HEK293 (cell line): ENCODE measurements at regions not wholly inside any gene's neighbourhood (a gene's known extent, or its start where the extent isn't known, plus 50 kb on each side); places are given as distances from the start of the nearest gene placed in this dataset.

Experiments
- CTCF ChIA-PET: fragments of 350-600 bp; formaldehyde crosslinking; extraction: SDS; loops from one replicate; lab custom pipeline; 2021; ENCODE audit warnings: antibody characterized with exemption; lab: Yijun Ruan, JAX
- POLR2A ChIA-PET: fragments of 300-600 bp; formaldehyde crosslinking; extraction: SDS; loops from one replicate; lab custom pipeline; 2020; ENCODE audit warnings: antibody characterized with exemption, inconsistent platforms; lab: Yijun Ruan, JAX
- H3K27ac ChIP-seq: fragments of 200-500 bp; sonication (Bioruptor generic); 2 replicates; pipeline ENCODE4 v1.5.1; 2014; ENCODE audit warnings: low read depth, low read length, control low read depth, inconsistent platforms; ENCODE audit errors: extremely low read depth
- H3K36me3 ChIP-seq, 2 experiments: fragments of 200-500 bp in 1 of 2; sonication (Bioruptor generic) in 1 of 2; 1 replicate in 1 of 2; 2 replicates in 1 of 2; pipeline ENCODE4 v1.5.1; 2014 to 2017; ENCODE audit warnings: inconsistent platforms in 2 of 2, low read length in 2 of 2; ENCODE audit not compliant: control insufficient read depth in 2 of 2, insufficient read depth in 1 of 2
- H3K4me1 ChIP-seq: fragments of 200-500 bp; sonication (Bioruptor generic); 2 replicates; pipeline ENCODE4 v1.5.1; 2014; ENCODE audit warnings: mild to moderate bottlenecking, low read length, inconsistent platforms; ENCODE audit not compliant: control insufficient read depth, insufficient read depth
- H3K4me3 ChIP-seq: 2 replicates; pipeline ENCODE4 v1.5.1; 2011; ENCODE audit warnings: low read depth, mild to moderate bottlenecking, control low read depth, low read length, moderate library complexity
- H3K9me3 ChIP-seq: fragments of 200-500 bp; sonication (Bioruptor generic); 2 replicates; pipeline ENCODE4 v1.5.1; 2014; ENCODE audit warnings: low read depth, low read length, inconsistent platforms; ENCODE audit not compliant: control insufficient read depth, insufficient read depth
- BCL11B ChIP-seq: fragments of 450-650 bp; formaldehyde crosslinking; IDR thresholded peaks from 2 replicates; pipeline ENCODE4 v1.5.1; 2016; ENCODE audit warnings: low read depth, missing biosample characterization, missing genetic modification characterization
- BCL6B ChIP-seq: fragments of 450-650 bp; formaldehyde crosslinking; IDR thresholded peaks from 2 replicates; pipeline ENCODE4 v1.5.1; 2017; ENCODE audit warnings: missing biosample characterization, missing genetic modification characterization
- EGR2 ChIP-seq: fragments of 450-650 bp; formaldehyde crosslinking; IDR thresholded peaks from 2 replicates; pipeline ENCODE4 v1.5.1; 2016; ENCODE audit warnings: low read depth, missing biosample characterization, missing genetic modification characterization
- GLI2 ChIP-seq: fragments of 450-650 bp; formaldehyde crosslinking; IDR thresholded peaks from 2 replicates; pipeline ENCODE4; 2017; ENCODE audit warnings: missing biosample characterization, missing genetic modification characterization, low read depth, borderline replicate concordance
- GLIS1 ChIP-seq: fragments of 450-650 bp; formaldehyde crosslinking; IDR thresholded peaks from 2 replicates; pipeline ENCODE4 v1.5.1; 2016; ENCODE audit warnings: missing biosample characterization, missing genetic modification characterization
- HOXA7 ChIP-seq: sonication (generic); formaldehyde crosslinking; IDR thresholded peaks from 2 replicates; pipeline ENCODE4 v1.8.1; 2022; ENCODE audit warnings: missing genetic modification reagents, borderline replicate concordance
- OVOL3 ChIP-seq: fragments of 450-650 bp; formaldehyde crosslinking; IDR thresholded peaks from 2 replicates; pipeline ENCODE4 v1.5.1; 2016; ENCODE audit warnings: missing biosample characterization, missing genetic modification characterization
- SCRT1 ChIP-seq: fragments of 450-650 bp; formaldehyde crosslinking; IDR thresholded peaks from 2 replicates; pipeline ENCODE4 v1.5.1; 2016; ENCODE audit warnings: missing biosample characterization, missing genetic modification characterization, borderline replicate concordance
- YY1 ChIP-seq: fragments of 450-650 bp; formaldehyde crosslinking; IDR thresholded peaks from 2 replicates; pipeline ENCODE4 v1.5.1; 2018; ENCODE audit warnings: missing biosample characterization, missing genetic modification characterization
- ZEB2 ChIP-seq: fragments of 450-650 bp; formaldehyde crosslinking; IDR thresholded peaks from 2 replicates; pipeline ENCODE4 v1.5.1; 2016; ENCODE audit warnings: missing biosample characterization, missing genetic modification characterization
- ZNF146 ChIP-seq: fragments of 450-650 bp; formaldehyde crosslinking; IDR thresholded peaks from 2 replicates; pipeline ENCODE4 v1.5.1; 2016; ENCODE audit warnings: missing biosample characterization, missing genetic modification characterization
- ZNF16 ChIP-seq: fragments of 450-650 bp; formaldehyde crosslinking; IDR thresholded peaks from 2 replicates; pipeline ENCODE4 v1.5.1; 2016; ENCODE audit warnings: low read depth, missing biosample characterization, missing genetic modification characterization
- ZNF184 ChIP-seq: fragments of 450-650 bp; IDR thresholded peaks from 2 replicates; pipeline ENCODE4 v1.5.1; 2018; ENCODE audit warnings: missing biosample characterization, mild to moderate bottlenecking, missing genetic modification characterization
- ZNF202 ChIP-seq: fragments of 450-650 bp; formaldehyde crosslinking; IDR thresholded peaks from 2 replicates; pipeline ENCODE4 v1.5.1; 2016; ENCODE audit warnings: missing biosample characterization, missing genetic modification characterization, borderline replicate concordance
- ZNF211 ChIP-seq: fragments of 450-650 bp; formaldehyde crosslinking; IDR thresholded peaks from 2 replicates; pipeline ENCODE4 v1.5.1; 2016; ENCODE audit warnings: low read depth, missing biosample characterization, missing genetic modification characterization
- ZNF341 ChIP-seq: fragments of 450-650 bp; formaldehyde crosslinking; IDR thresholded peaks from 2 replicates; pipeline ENCODE4; 2016; ENCODE audit warnings: low read depth, missing biosample characterization, missing genetic modification characterization
- ZNF501 ChIP-seq: fragments of 450-650 bp; formaldehyde crosslinking; IDR thresholded peaks from 2 replicates; pipeline ENCODE4 v1.5.1; 2016; ENCODE audit warnings: missing biosample characterization, missing genetic modification characterization
- ZNF514 ChIP-seq: fragments of 450-650 bp; formaldehyde crosslinking; IDR thresholded peaks from 2 replicates; pipeline ENCODE4 v1.5.1; 2016; ENCODE audit warnings: missing biosample characterization, missing genetic modification characterization
- ZNF549 ChIP-seq: fragments of 450-650 bp; IDR thresholded peaks from 2 replicates; pipeline ENCODE4 v1.5.1; 2018; ENCODE audit warnings: missing biosample characterization, missing genetic modification characterization, mild to moderate bottlenecking, inconsistent platforms, moderate library complexity
- ZNF639 ChIP-seq: fragments of 450-650 bp; formaldehyde crosslinking; IDR thresholded peaks from 2 replicates; pipeline ENCODE4 v1.5.1; 2016; ENCODE audit warnings: missing biosample characterization, missing genetic modification characterization
- ZNF677 ChIP-seq: fragments of 450-650 bp; IDR thresholded peaks from 2 replicates; pipeline ENCODE4 v1.5.0; 2018; ENCODE audit warnings: missing biosample characterization, mild to moderate bottlenecking, missing genetic modification characterization, moderate library complexity
- ZNF747 ChIP-seq: fragments of 450-650 bp; formaldehyde crosslinking; IDR thresholded peaks from 2 replicates; pipeline ENCODE4 v1.5.1; 2016; ENCODE audit warnings: missing biosample characterization, missing genetic modification characterization
- ZNF768 ChIP-seq: fragments of 450-650 bp; formaldehyde crosslinking; IDR thresholded peaks from 2 replicates; pipeline ENCODE4 v1.5.1; 2018; ENCODE audit warnings: missing biosample characterization, mild to moderate bottlenecking, missing genetic modification characterization
- ZSCAN30 ChIP-seq: fragments of 450-650 bp; IDR thresholded peaks from 2 replicates; pipeline ENCODE4 v1.5.1; 2018; ENCODE audit warnings: missing biosample characterization, mild to moderate bottlenecking, missing genetic modification characterization, moderate library complexity
- ZSCAN5A ChIP-seq: fragments of 450-650 bp; formaldehyde crosslinking; IDR thresholded peaks from 2 replicates; pipeline ENCODE4 v1.5.1; 2016; ENCODE audit warnings: missing biosample characterization, missing genetic modification characterization
- ZXDB ChIP-seq: fragments of 450-650 bp; formaldehyde crosslinking; IDR thresholded peaks from 2 replicates; pipeline ENCODE4 v1.5.1; 2016; ENCODE audit warnings: missing biosample characterization, missing genetic modification characterization

- H3K27ac ChIP-seq = no peak overlapping the region
- ChIA-PET POLR2A (no interaction called here), CTCF (no interaction called here)
- no peaks in the 10 kb centered on the region for H3K4me1 ChIP-seq
- no peaks in the 10 kb centered on the region for H3K36me3 ChIP-seq
- no peaks in the 10 kb centered on the region for H3K9me3 ChIP-seq
- no peak overlapping the region for H3K4me3 ChIP-seq
- no peak for TF ChIP-seq ZEB2 (tag by site-specific recombination)
- TF ChIP-seq ZSCAN30 (tag by site-specific recombination) = no peak
- no peak for TF ChIP-seq GLIS1 (tag by site-specific recombination)
- TF ChIP-seq ZNF202 (tag by site-specific recombination) = no peak
- TF ChIP-seq HOXA7 = no peak
- no peak for TF ChIP-seq ZNF211
- TF ChIP-seq GLI2 (tag by site-specific recombination) = no peak
- TF ChIP-seq ZNF146 (tag by site-specific recombination) = no peak
- no peak for TF ChIP-seq SCRT1
- no peak for TF ChIP-seq YY1 (tag by site-specific recombination)
- no peak for TF ChIP-seq ZNF747
- no peak for TF ChIP-seq EGR2 (tag by site-specific recombination)
Observed at GRCh38 chr10:8508882-8509281, 454.4 kb downstream of the GATA3 start.

- H3K9me3 ChIP-seq = no peaks in the 10 kb centered on the region
- H3K27ac ChIP-seq = no peak overlapping the region
- no peaks in the 10 kb centered on the region for H3K4me1 ChIP-seq
- H3K36me3 ChIP-seq = no peaks in the 10 kb centered on the region
- CTCF ChIA-PET = interaction anchor here (0.5 to 0.7 kb wide), 2 partner anchors 8 to 118 kb away, joined by 3 read pairs; no protein-coding TSS in a partner anchor
- POLR2A ChIA-PET = no interaction called here
- H3K4me3 ChIP-seq = no peak overlapping the region
- no peak for TF ChIP-seq ZNF211
- no peak for TF ChIP-seq ZNF341 (tag by site-specific recombination)
- no peak for TF ChIP-seq ZNF16
- no peak for TF ChIP-seq BCL6B (tag by site-specific recombination)
- TF ChIP-seq ZNF768 = no peak
- no peak for TF ChIP-seq ZNF514 (tag by site-specific recombination)
- TF ChIP-seq OVOL3 (tag by site-specific recombination) = no peak
- TF ChIP-seq GLI2 (tag by site-specific recombination) = no peak
- no peak for TF ChIP-seq ZNF549
- TF ChIP-seq ZNF184 = no peak
- TF ChIP-seq BCL11B (tag by site-specific recombination) = no peak
- no peak for TF ChIP-seq GLIS1 (tag by site-specific recombination)
- no peak for TF ChIP-seq ZXDB (tag by site-specific recombination)
- TF ChIP-seq ZNF639 (tag by site-specific recombination) = no peak
- no peak for TF ChIP-seq ZSCAN5A (tag by site-specific recombination)
- TF ChIP-seq ZNF501 (tag by site-specific recombination) = no peak
- no peak for TF ChIP-seq ZNF677 (tag by site-specific recombination)
Observed at GRCh38 chr10:8510471-8510870, 456.0 kb downstream of the GATA3 start.
